HEK293 (cell line): ENCODE measurements at regions not wholly inside any gene's neighbourhood (a gene's known extent, or its start where the extent isn't known, plus 50 kb on each side); places are given as distances from the start of the nearest gene placed in this dataset.

ENCODE experiments used
- CTCF ChIA-PET: fragments of 350-600 bp; formaldehyde crosslinking; extraction: SDS; loops from one replicate; lab custom pipeline; 2021; ENCODE audit warnings: antibody characterized with exemption; lab: Yijun Ruan, JAX
- POLR2A ChIA-PET: fragments of 300-600 bp; formaldehyde crosslinking; extraction: SDS; loops from one replicate; lab custom pipeline; 2020; ENCODE audit warnings: antibody characterized with exemption, inconsistent platforms; lab: Yijun Ruan, JAX
- H3K27ac ChIP-seq: fragments of 200-500 bp; sonication (Bioruptor generic); 2 replicates; pipeline ENCODE4 v1.5.1; 2014; ENCODE audit warnings: low read depth, low read length, control low read depth, inconsistent platforms; ENCODE audit errors: extremely low read depth
- H3K36me3 ChIP-seq, 2 experiments: fragments of 200-500 bp in 1 of 2; sonication (Bioruptor generic) in 1 of 2; 1 replicate in 1 of 2; 2 replicates in 1 of 2; pipeline ENCODE4 v1.5.1; 2014 to 2017; ENCODE audit warnings: inconsistent platforms in 2 of 2, low read length in 2 of 2; ENCODE audit not compliant: control insufficient read depth in 2 of 2, insufficient read depth in 1 of 2
- H3K4me1 ChIP-seq: fragments of 200-500 bp; sonication (Bioruptor generic); 2 replicates; pipeline ENCODE4 v1.5.1; 2014; ENCODE audit warnings: mild to moderate bottlenecking, low read length, inconsistent platforms; ENCODE audit not compliant: control insufficient read depth, insufficient read depth
- H3K4me3 ChIP-seq: 2 replicates; pipeline ENCODE4 v1.5.1; 2011; ENCODE audit warnings: low read depth, mild to moderate bottlenecking, control low read depth, low read length, moderate library complexity
- H3K9me3 ChIP-seq: fragments of 200-500 bp; sonication (Bioruptor generic); 2 replicates; pipeline ENCODE4 v1.5.1; 2014; ENCODE audit warnings: low read depth, low read length, inconsistent platforms; ENCODE audit not compliant: control insufficient read depth, insufficient read depth
- ELK4 ChIP-seq: IDR thresholded peaks from 2 replicates; pipeline ENCODE4 v1.6.1; 2011; ENCODE audit warnings: mild to moderate bottlenecking, low read depth, low read length, borderline replicate concordance
- GFI1B ChIP-seq: fragments of 450-650 bp; formaldehyde crosslinking; IDR thresholded peaks from 2 replicates; pipeline ENCODE4 v1.5.1; 2016; ENCODE audit warnings: missing biosample characterization, missing genetic modification characterization
- GLI2 ChIP-seq: fragments of 450-650 bp; formaldehyde crosslinking; IDR thresholded peaks from 2 replicates; pipeline ENCODE4; 2017; ENCODE audit warnings: missing biosample characterization, missing genetic modification characterization, low read depth, borderline replicate concordance
- GLI4 ChIP-seq: fragments of 450-650 bp; formaldehyde crosslinking; IDR thresholded peaks from 2 replicates; pipeline ENCODE4 v1.5.1; 2016; ENCODE audit warnings: missing biosample characterization, missing genetic modification characterization
- HOXA7 ChIP-seq: sonication (generic); formaldehyde crosslinking; IDR thresholded peaks from 2 replicates; pipeline ENCODE4 v1.8.1; 2022; ENCODE audit warnings: missing genetic modification reagents, borderline replicate concordance
- REST ChIP-seq: fragments of 450-650 bp; formaldehyde crosslinking; IDR thresholded peaks from 2 replicates; pipeline ENCODE4 v1.5.1; 2016; ENCODE audit warnings: missing biosample characterization, missing genetic modification characterization
- ZBTB26 ChIP-seq: fragments of 450-650 bp; formaldehyde crosslinking; optimal IDR thresholded peaks from 2 replicates; pipeline ENCODE3; 2016; ENCODE audit warnings: missing biosample characterization, mild to moderate bottlenecking, missing genetic modification characterization
- ZFP37 ChIP-seq: fragments of 450-650 bp; formaldehyde crosslinking; IDR thresholded peaks from 2 replicates; pipeline ENCODE4 v1.5.1; 2016; ENCODE audit warnings: missing biosample characterization, missing genetic modification characterization
- ZNF121 ChIP-seq: fragments of 450-650 bp; formaldehyde crosslinking; IDR thresholded peaks from 2 replicates; pipeline ENCODE4 v1.5.1; 2016; ENCODE audit warnings: missing biosample characterization, missing genetic modification characterization
- ZNF132 ChIP-seq: fragments of 450-650 bp; formaldehyde crosslinking; IDR thresholded peaks from 2 replicates; pipeline ENCODE4 v1.5.1; 2017; ENCODE audit warnings: missing biosample characterization, missing genetic modification characterization, borderline replicate concordance
- ZNF138 ChIP-seq: fragments of 450-650 bp; formaldehyde crosslinking; IDR thresholded peaks from 2 replicates; pipeline ENCODE4 v1.5.1; 2016; ENCODE audit warnings: missing biosample characterization, missing genetic modification characterization, borderline replicate concordance
- ZNF148 ChIP-seq: fragments of 450-650 bp; formaldehyde crosslinking; IDR thresholded peaks from 2 replicates; pipeline ENCODE4 v1.5.0; 2017; ENCODE audit warnings: missing biosample characterization, missing genetic modification characterization, borderline replicate concordance
- ZNF155 ChIP-seq: fragments of 450-650 bp; formaldehyde crosslinking; IDR thresholded peaks from 2 replicates; pipeline ENCODE4 v1.5.1; 2016; ENCODE audit warnings: missing biosample characterization, missing genetic modification characterization
- ZNF174 ChIP-seq: fragments of 450-650 bp; formaldehyde crosslinking; IDR thresholded peaks from 2 replicates; pipeline ENCODE4 v1.5.0; 2017; ENCODE audit warnings: missing biosample characterization, mild to moderate bottlenecking, missing genetic modification characterization
- ZNF280D ChIP-seq: fragments of 450-650 bp; formaldehyde crosslinking; IDR thresholded peaks from 2 replicates; pipeline ENCODE4 v1.5.1; 2016; ENCODE audit warnings: missing biosample characterization, missing genetic modification characterization
- ZNF324 ChIP-seq: fragments of 450-650 bp; formaldehyde crosslinking; IDR thresholded peaks from 2 replicates; pipeline ENCODE4 v1.5.1; 2016; ENCODE audit warnings: missing biosample characterization, missing genetic modification characterization
- ZNF398 ChIP-seq: fragments of 450-650 bp; formaldehyde crosslinking; IDR thresholded peaks from 2 replicates; pipeline ENCODE4 v1.5.1; 2017; ENCODE audit warnings: missing biosample characterization, missing genetic modification characterization
- ZNF426 ChIP-seq: fragments of 450-650 bp; formaldehyde crosslinking; IDR thresholded peaks from 2 replicates; pipeline ENCODE4 v1.5.1; 2017; ENCODE audit warnings: missing biosample characterization, missing genetic modification characterization, mild to moderate bottlenecking, inconsistent platforms, moderate library complexity
- ZNF624 ChIP-seq: fragments of 450-650 bp; formaldehyde crosslinking; IDR thresholded peaks from 2 replicates; pipeline ENCODE4 v1.5.1; 2017; ENCODE audit warnings: missing biosample characterization, missing genetic modification characterization
- ZNF658 ChIP-seq: fragments of 450-650 bp; formaldehyde crosslinking; IDR thresholded peaks from 2 replicates; pipeline ENCODE4; 2016; ENCODE audit warnings: missing biosample characterization, missing genetic modification characterization
- ZNF837 ChIP-seq: fragments of 450-650 bp; formaldehyde crosslinking; IDR thresholded peaks from 2 replicates; pipeline ENCODE4 v1.5.1; 2016; ENCODE audit warnings: missing biosample characterization, missing genetic modification characterization

- TF ChIP-seq REST (tag by site-specific recombination) (no peak), ZNF121 (tag by site-specific recombination) (no peak), ZNF837 (tag by site-specific recombination) (no peak)
Measured at GRCh38 chr1:29932626-29933025, 696.3 kb downstream of the PTPRU start (continued).

GRCh38 chr1:29931477-29932175, 695.3 kb downstream of the PTPRU start:
- CTCF ChIA-PET: interaction anchor here (0.7 kb wide), 1 partner anchor 10 kb away, joined by 3 read pairs; no protein-coding TSS in a partner anchor
- Histone ChIP-seq H3K4me3 (no peak overlapping the region), H3K27ac (no peak overlapping the region), H3K4me1 (no peaks in the 10 kb centered on the region), H3K36me3 (no peaks in the 10 kb centered on the region), H3K9me3 (no peaks in the 10 kb centered on the region)
- TF ChIP-seq ZBTB26 (tag by site-specific recombination) (no peak), ZNF398 (tag by site-specific recombination) (no peak), ZNF155 (tag by site-specific recombination) (no peak), GLI4 (tag by site-specific recombination) (no peak), ZNF324 (tag by site-specific recombination) (no peak), ZNF138 (tag by site-specific recombination) (no peak), HOXA7 (CRISPR knock-in tag) (no peak), ELK4 (no peak), GFI1B (no peak), ZNF658 (tag by site-specific recombination) (no peak), ZNF280D (tag by site-specific recombination) (no peak), ZNF148 (no peak), ZFP37 (tag by site-specific recombination) (no peak), ZNF426 (tag by site-specific recombination) (no peak), ZNF624 (tag by site-specific recombination) (no peak), GLI2 (tag by site-specific recombination) (no peak), ZNF132 (tag by site-specific recombination) (no peak), ZNF174 (tag by site-specific recombination) (no peak)
- POLR2A ChIA-PET: no interaction called here
